ENCODE measurements at regions not wholly inside any gene's neighbourhood (a gene's known extent, or its start where the extent isn't known, plus 50 kb on each side); places are given as distances from the start of the nearest gene placed in this dataset.

DNA sequence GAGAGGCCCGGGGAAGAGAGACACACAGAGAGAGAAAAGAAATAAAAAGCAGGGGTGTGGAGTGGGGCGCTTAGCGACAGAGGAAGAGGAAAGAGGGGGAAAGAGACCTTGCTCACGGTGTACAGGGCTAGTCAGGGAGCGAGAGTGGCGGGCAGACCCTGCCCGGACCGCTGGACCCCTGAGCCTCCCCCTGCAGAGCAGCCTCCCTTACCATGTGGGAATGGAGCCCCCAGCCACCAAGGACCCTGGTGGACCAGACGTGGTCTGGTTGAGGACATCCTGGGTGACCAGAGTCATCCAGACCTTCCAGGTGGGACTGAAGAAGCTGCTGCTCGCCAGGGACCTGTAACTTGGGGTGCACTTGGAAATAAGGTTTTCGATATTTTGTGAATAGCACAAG, 129.6 kb downstream of the CHSY1 start:
- H3K9me3 ChIP-seq (ENCODE audit: control insufficient read depth, insufficient read depth, low read length) = no peaks in the 10 kb centered on the region
- ATAC-seq = no peak
- no peaks in the 10 kb centered on the region for H3K27me3 ChIP-seq (ENCODE audit: control insufficient read depth, insufficient read depth, low read length)
- Mint-ChIP-seq H3K4me3 (peak overlapping the region; percentile 63), H3K9me3 (no peaks in the 10 kb centered on the region), H3K36me3 (no peaks in the 10 kb centered on the region), H3K4me1 (peaks cover 55 to 56% of the 10 kb centered on the region in 2 donors), H3K27me3 (ENCODE audit: low read depth in 2 of 2) (no peaks in the 10 kb centered on the region), H3K27ac (peak overlapping the region in 1 of 2 donors; percentile 76)
- TF ChIP-seq, protein P1, sequence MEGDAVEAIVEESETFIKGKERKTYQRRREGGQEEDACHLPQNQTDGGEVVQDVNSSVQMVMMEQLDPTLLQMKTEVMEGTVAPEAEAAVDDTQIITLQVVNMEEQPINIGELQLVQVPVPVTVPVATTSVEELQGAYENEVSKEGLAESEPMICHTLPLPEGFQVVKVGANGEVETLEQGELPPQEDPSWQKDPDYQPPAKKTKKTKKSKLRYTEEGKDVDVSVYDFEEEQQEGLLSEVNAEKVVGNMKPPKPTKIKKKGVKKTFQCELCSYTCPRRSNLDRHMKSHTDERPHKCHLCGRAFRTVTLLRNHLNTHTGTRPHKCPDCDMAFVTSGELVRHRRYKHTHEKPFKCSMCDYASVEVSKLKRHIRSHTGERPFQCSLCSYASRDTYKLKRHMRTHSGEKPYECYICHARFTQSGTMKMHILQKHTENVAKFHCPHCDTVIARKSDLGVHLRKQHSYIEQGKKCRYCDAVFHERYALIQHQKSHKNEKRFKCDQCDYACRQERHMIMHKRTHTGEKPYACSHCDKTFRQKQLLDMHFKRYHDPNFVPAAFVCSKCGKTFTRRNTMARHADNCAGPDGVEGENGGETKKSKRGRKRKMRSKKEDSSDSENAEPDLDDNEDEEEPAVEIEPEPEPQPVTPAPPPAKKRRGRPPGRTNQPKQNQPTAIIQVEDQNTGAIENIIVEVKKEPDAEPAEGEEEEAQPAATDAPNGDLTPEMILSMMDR (IDR thresholded peaks at IDR 0.05) = no peak
- H3K27ac ChIP-seq (ENCODE audit: low read length) = no peak overlapping the region
- H3K4me1 ChIP-seq (ENCODE audit: control insufficient read depth, insufficient read depth, low read length) = peaks cover 46% of the 10 kb centered on the region
- intact Hi-C loops (cut with micrococcal nuclease) = no loop called here
- no peaks in the 10 kb centered on the region for H3K36me3 ChIP-seq (ENCODE audit: control insufficient read depth, insufficient read depth, low read length)
- no peak for DNase-seq
- no peak overlapping the region for H3K4me3 ChIP-seq (ENCODE audit: low read length)
- WGBS (ENCODE audit: insufficient coverage) = 44% methylated on average over 11 of the region's 11 CpGs

DNA sequence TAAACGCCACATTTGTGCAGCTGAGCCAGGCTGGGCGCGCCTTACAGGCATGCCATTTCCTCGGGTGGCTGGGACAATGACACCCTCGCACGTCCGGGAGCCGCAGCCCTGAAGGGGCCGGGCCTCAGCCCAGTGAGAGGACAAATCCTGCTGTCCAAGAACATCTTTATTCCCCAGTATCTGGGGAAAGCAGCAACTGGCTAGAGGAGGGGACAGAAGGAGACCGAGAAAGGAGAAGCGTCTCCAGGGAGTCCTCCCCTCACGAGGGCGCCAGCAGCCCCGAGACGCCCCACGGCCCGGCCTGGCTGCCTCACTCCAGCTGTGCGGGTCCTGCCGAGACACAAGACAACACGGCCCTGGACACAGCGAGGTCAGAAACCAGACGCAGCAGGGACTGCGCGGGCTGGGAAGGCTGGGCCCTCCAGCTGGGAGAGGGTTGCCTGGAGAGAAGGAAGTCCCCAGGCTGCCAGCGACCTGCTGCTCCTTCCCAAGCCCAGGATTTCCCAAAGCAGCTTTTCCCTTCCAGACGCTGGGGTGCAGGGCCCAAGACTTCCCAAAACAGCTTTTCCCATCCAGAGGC, 130.2 kb downstream of the CHSY1 start:
- Histone ChIP-seq H3K4me1 (ENCODE audit: control insufficient read depth, insufficient read depth, low read length) (peaks cover 39% of the 10 kb centered on the region), H3K27ac (ENCODE audit: low read length) (no peak overlapping the region), H3K27me3 (ENCODE audit: control insufficient read depth, insufficient read depth, low read length) (no peaks in the 10 kb centered on the region), H3K9me3 (ENCODE audit: control insufficient read depth, insufficient read depth, low read length) (no peaks in the 10 kb centered on the region), H3K4me3 (ENCODE audit: low read length) (peak overlapping the region; percentile 25), H3K36me3 (ENCODE audit: control insufficient read depth, insufficient read depth, low read length) (no peaks in the 10 kb centered on the region)
- TF ChIP-seq, protein P1 (IDR thresholded peaks at IDR 0.05) = peak; percentile 7
- Mint-ChIP-seq H3K27me3 (ENCODE audit: low read depth in 2 of 2) (no peaks in the 10 kb centered on the region), H3K36me3 (no peaks in the 10 kb centered on the region), H3K4me1 (peaks cover 48 to 49% of the 10 kb centered on the region in 2 donors), H3K27ac (peak overlapping the region in 1 of 2 donors; percentile 76), H3K9me3 (no peaks in the 10 kb centered on the region), H3K4me3 (peak overlapping the region; percentile 63)
- peak; percentile 13 to 33 for DNase-seq
- WGBS (ENCODE audit: insufficient coverage) = 17% methylated on average over 26 of the region's 26 CpGs
- intact Hi-C loops (cut with micrococcal nuclease) = no loop called here
- ATAC-seq = peak; percentile 68 to 86 (median 79)

DNA sequence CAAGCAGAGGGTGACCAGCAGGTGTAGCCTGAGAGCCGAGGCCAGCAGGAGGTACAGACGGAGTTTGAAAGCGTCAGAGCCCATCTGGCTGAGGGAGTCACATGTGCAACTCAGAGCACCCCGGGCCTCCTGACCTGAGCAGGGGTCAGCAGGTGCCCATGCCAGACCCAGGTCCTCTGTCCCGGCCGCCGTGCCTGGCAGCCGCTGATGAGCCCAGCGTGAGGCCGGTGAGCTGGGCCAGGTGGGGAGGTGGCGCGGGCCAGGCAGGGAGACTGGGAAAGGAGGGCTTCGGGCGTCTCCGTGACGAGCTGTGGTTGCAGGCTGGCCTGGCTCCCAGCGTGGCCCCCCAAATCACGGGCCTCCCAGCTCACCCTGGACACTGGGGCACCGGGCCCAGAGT, 130.9 kb downstream of the CHSY1 start:
- H3K4me3 ChIP-seq (ENCODE audit: low read length) = no peak overlapping the region
- TF ChIP-seq, protein P1 (IDR thresholded peaks at IDR 0.05) = no peak
- H3K9me3 ChIP-seq (ENCODE audit: control insufficient read depth, insufficient read depth, low read length) = no peaks in the 10 kb centered on the region
- ATAC-seq (no peak), DNase-seq (no peak)
- no peaks in the 10 kb centered on the region for H3K36me3 ChIP-seq (ENCODE audit: control insufficient read depth, insufficient read depth, low read length)
- no peak overlapping the region for H3K27ac Mint-ChIP-seq
- H3K36me3 Mint-ChIP-seq = no peaks in the 10 kb centered on the region
- WGBS (ENCODE audit: insufficient coverage) = 93% methylated on average over 19 of the region's 19 CpGs
- peaks cover 37% of the 10 kb centered on the region for H3K4me1 ChIP-seq (ENCODE audit: control insufficient read depth, insufficient read depth, low read length)
- no peak overlapping the region for H3K27ac ChIP-seq (ENCODE audit: low read length)
- H3K4me3 Mint-ChIP-seq = no peak overlapping the region
- no peaks in the 10 kb centered on the region for H3K9me3 Mint-ChIP-seq
- H3K27me3 ChIP-seq (ENCODE audit: control insufficient read depth, insufficient read depth, low read length) = no peaks in the 10 kb centered on the region
- H3K27me3 Mint-ChIP-seq (ENCODE audit: low read depth in 2 of 2) = peaks cover 0 to 3% of the 10 kb centered on the region in 2 donors
- intact Hi-C loops (cut with micrococcal nuclease) = no loop called here
- peaks cover 42 to 43% of the 10 kb centered on the region in 2 donors for H3K4me1 Mint-ChIP-seq

DNA sequence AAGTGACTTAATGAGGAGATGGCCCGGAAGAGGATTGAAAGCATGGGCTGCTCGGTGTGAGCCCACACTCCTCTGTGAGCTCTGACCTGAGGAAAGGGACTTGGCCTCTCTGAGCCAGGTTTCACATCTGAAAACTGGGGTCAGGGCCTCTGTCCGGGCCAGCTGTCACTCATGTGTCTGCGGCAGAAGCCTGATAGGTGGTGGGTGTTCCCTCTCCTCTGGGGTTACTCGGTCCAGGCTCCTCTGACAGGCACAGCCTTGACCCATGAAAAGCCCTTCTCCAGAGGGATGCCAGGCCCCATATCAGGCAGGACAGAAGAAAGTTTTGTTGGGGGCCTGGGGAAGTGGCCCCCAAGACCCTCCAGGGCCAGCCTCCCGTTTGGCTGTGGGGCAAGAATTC, 131.4 kb downstream of the CHSY1 start:
- WGBS (ENCODE audit: insufficient coverage) = 90% methylated on average over 6 of the region's 6 CpGs
- Histone ChIP-seq H3K4me3 (ENCODE audit: low read length) (no peak overlapping the region), H3K27ac (ENCODE audit: low read length) (no peak overlapping the region), H3K27me3 (ENCODE audit: control insufficient read depth, insufficient read depth, low read length) (no peaks in the 10 kb centered on the region), H3K9me3 (ENCODE audit: control insufficient read depth, insufficient read depth, low read length) (no peaks in the 10 kb centered on the region), H3K36me3 (ENCODE audit: control insufficient read depth, insufficient read depth, low read length) (no peaks in the 10 kb centered on the region), H3K4me1 (ENCODE audit: control insufficient read depth, insufficient read depth, low read length) (peaks cover 34% of the 10 kb centered on the region)
- TF ChIP-seq, protein P1 (IDR thresholded peaks at IDR 0.05) = no peak
- Mint-ChIP-seq H3K9me3 (no peaks in the 10 kb centered on the region), H3K36me3 (no peaks in the 10 kb centered on the region), H3K27ac (no peak overlapping the region), H3K27me3 (ENCODE audit: low read depth in 2 of 2) (peaks cover 0 to 3% of the 10 kb centered on the region in 2 donors), H3K4me3 (no peak overlapping the region), H3K4me1 (peaks cover 41% of the 10 kb centered on the region in 2 donors)
- no peak for ATAC-seq
- DNase-seq = no peak
- intact Hi-C loops (cut with micrococcal nuclease) = no loop called here

Data from natural killer cell (primary cell).